IMR-90 (cell line): ENCODE measurements at regions not wholly inside any gene's neighbourhood (a gene's known extent, or its start where the extent isn't known, plus 50 kb on each side); places are given as distances from the start of the nearest gene placed in this dataset.

Source experiments
- ATAC-seq: fragments of 200-7000 bp; cut with Tn5 transposase; 2 replicates; pipeline ENCODE4 v1.9.1; 2020; ENCODE audit warnings: low read depth, mild to moderate bottlenecking, moderate library complexity
- BruUV-seq: library from RNA; stranded (reverse); fragments of 400-500 nt; replicated peaks from 2 replicates; lab custom pipeline; 2021; lab: Mats Ljungman, UMichigan
- CTCF ChIA-PET: fragments of 300-600 bp; formaldehyde crosslinking; extraction: SDS; loops from one replicate; lab custom pipeline; 2021; ENCODE audit warnings: antibody characterized with exemption; lab: Yijun Ruan, JAX
- POLR2A ChIA-PET: fragments of 300-600 bp; sonication (Branson Sonifier 250); formaldehyde crosslinking; loops from one replicate; lab custom pipeline; 2022; ENCODE audit warnings: antibody characterized with exemption; ENCODE audit not compliant: unreplicated experiment; lab: Charles Lee
- DNase-seq: peaks from one replicate; pipeline ENCODE4 v3.0.0; 2013
- H2AFZ ChIP-seq: replicated peaks from 2 replicates; pipeline ENCODE3; 2013; ENCODE audit warnings: low read length, mild to moderate bottlenecking; ENCODE audit not compliant: poor library complexity
- H2AK5ac ChIP-seq: 2 replicates; pipeline ENCODE4 v1.6.1; 2013; ENCODE audit warnings: low read depth, low read length, inconsistent platforms
- H2AK9ac ChIP-seq: replicated peaks from 2 replicates; pipeline ENCODE3; 2013; ENCODE audit warnings: mild to moderate bottlenecking, low read depth, low read length, moderate library complexity; ENCODE audit not compliant: poor library complexity
- H2BK120ac ChIP-seq: 2 replicates; pipeline ENCODE4 v1.6.1; 2013; ENCODE audit warnings: low read depth, low read length, inconsistent platforms
- H2BK15ac ChIP-seq: 3 replicates; pipeline ENCODE4 v1.6.1; 2013; ENCODE audit warnings: low read depth, low read length, inconsistent platforms
- H2BK20ac ChIP-seq: 2 replicates; pipeline ENCODE4 v1.6.1; 2013; ENCODE audit warnings: low read depth, mild to moderate bottlenecking, inconsistent platforms, low read length, moderate library complexity
- H2BK5ac ChIP-seq: 2 replicates; pipeline ENCODE4 v1.6.1; 2013; ENCODE audit warnings: mild to moderate bottlenecking, low read depth, low read length, inconsistent platforms; ENCODE audit not compliant: poor library complexity, severe bottlenecking
- H3K14ac ChIP-seq: replicated peaks from 2 replicates; pipeline ENCODE4 v1.6.1; 2013; ENCODE audit warnings: low read depth, low read length, inconsistent platforms
- H3K18ac ChIP-seq: 2 replicates; pipeline ENCODE4 v1.6.1; 2013; ENCODE audit warnings: low read depth, low read length, control low read depth
- H3K23ac ChIP-seq: 2 replicates; pipeline ENCODE4 v1.6.1; 2013; ENCODE audit warnings: low read depth, low read length, inconsistent platforms
- H3K27ac ChIP-seq: 2 replicates; pipeline ENCODE4 v1.5.1; 2013; ENCODE audit warnings: mild to moderate bottlenecking, control low read depth, low read length; ENCODE audit not compliant: insufficient read depth
- H3K27me3 ChIP-seq: 2 replicates; pipeline ENCODE4 v1.6.1; 2013; ENCODE audit warnings: low read length; ENCODE audit not compliant: control insufficient read depth, insufficient read depth
- H3K36me3 ChIP-seq: 2 replicates; pipeline ENCODE4 v1.6.1; 2013; ENCODE audit warnings: low read length, mixed read lengths; ENCODE audit not compliant: control insufficient read depth, insufficient read depth
- H3K4ac ChIP-seq: 2 replicates; pipeline ENCODE4 v1.6.1; 2013; ENCODE audit warnings: low read depth, low read length, inconsistent platforms
- H3K4me1 ChIP-seq: 2 replicates; pipeline ENCODE4 v1.6.1; 2013; ENCODE audit warnings: low read length, mixed read lengths; ENCODE audit not compliant: control insufficient read depth, insufficient read depth
- H3K4me2 ChIP-seq: 2 replicates; pipeline ENCODE4 v1.6.1; 2013; ENCODE audit warnings: low read depth, mild to moderate bottlenecking, control low read depth, low read length, moderate library complexity
- H3K4me3 ChIP-seq: 2 replicates; pipeline ENCODE4 v1.5.1; 2013; ENCODE audit warnings: low read depth, mild to moderate bottlenecking, control low read depth, low read length, moderate library complexity; ENCODE audit not compliant: insufficient read depth
- H3K56ac ChIP-seq: 2 replicates; pipeline ENCODE4 v1.6.1; 2013; ENCODE audit warnings: low read length, inconsistent platforms; ENCODE audit not compliant: insufficient read depth; ENCODE audit errors: extremely low read depth
- H3K79me1 ChIP-seq, 2 experiments: 2 replicates each; pipeline ENCODE4 v1.6.1; 2013; ENCODE audit warnings: low read length in 2 of 2, inconsistent platforms in 1 of 2, low read depth in 1 of 2
- H3K9ac ChIP-seq: 2 replicates; pipeline ENCODE4 v1.6.1; 2013; ENCODE audit warnings: low read depth, low read length, control low read depth
- H3K9me1 ChIP-seq: 2 replicates; pipeline ENCODE4 v1.6.1; 2013; ENCODE audit warnings: low read length, inconsistent platforms; ENCODE audit not compliant: insufficient read depth
- H3K9me3 ChIP-seq: 2 replicates; pipeline ENCODE4 v1.6.1; 2013; ENCODE audit warnings: low read length; ENCODE audit not compliant: control insufficient read depth, insufficient read depth
- H4K20me1 ChIP-seq: 2 replicates; pipeline ENCODE4 v1.6.1; 2013; ENCODE audit warnings: low read length, inconsistent platforms; ENCODE audit not compliant: insufficient read depth
- H4K5ac ChIP-seq: 2 replicates; pipeline ENCODE4 v1.6.1; 2013; ENCODE audit warnings: mild to moderate bottlenecking, low read depth, low read length, control low read depth
- H4K8ac ChIP-seq, 2 experiments: 2 replicates each; pipeline ENCODE4 v1.6.1; 2013; ENCODE audit warnings: low read depth in 2 of 2, low read length in 2 of 2, control low read depth in 1 of 2, inconsistent platforms in 1 of 2
- H4K91ac ChIP-seq: 2 replicates; pipeline ENCODE4 v1.6.1; 2013; ENCODE audit warnings: low read depth, low read length, inconsistent platforms; ENCODE audit not compliant: insufficient read depth
- BHLHE40 ChIP-seq: fragments of 150-350 bp; IDR thresholded peaks from 2 replicates; pipeline ENCODE4 v1.6.1; 2016; ENCODE audit warnings: mild to moderate bottlenecking, low read depth, low read length
- CEBPB ChIP-seq: IDR thresholded peaks from 2 replicates; pipeline ENCODE4 v1.6.1; 2012; ENCODE audit warnings: low read depth, low read length, improper control_type of control experiment
- CHD1 ChIP-seq: IDR thresholded peaks from 2 replicates; pipeline ENCODE4 v1.6.1; 2012; ENCODE audit warnings: low read depth, low read length, improper control_type of control experiment
- CTCF ChIP-seq: conservative IDR thresholded peaks from 2 replicates; pipeline ENCODE4 v1.5.1; 2012; ENCODE audit warnings: mild to moderate bottlenecking, low read depth, low read length, improper control_type of control experiment
- ELK1 ChIP-seq: fragments of 150-350 bp; IDR thresholded peaks from 2 replicates; pipeline ENCODE4 v1.6.1; 2016; ENCODE audit warnings: low read depth, mild to moderate bottlenecking, low read length, moderate library complexity, borderline replicate concordance
- FOS ChIP-seq: fragments of 150-350 bp; IDR thresholded peaks from 2 replicates; pipeline ENCODE4 v1.6.1; 2016; ENCODE audit warnings: low read depth, low read length
- MAFK ChIP-seq: IDR thresholded peaks from 2 replicates; pipeline ENCODE4 v1.6.1; 2012; ENCODE audit warnings: low read depth, low read length, improper control_type of control experiment
- MAZ ChIP-seq: IDR thresholded peaks from 2 replicates; pipeline ENCODE4 v1.6.1; 2012; ENCODE audit warnings: low read depth, mild to moderate bottlenecking, low read length, improper control_type of control experiment, moderate library complexity, borderline replicate concordance
- MXI1 ChIP-seq: IDR thresholded peaks from 2 replicates; pipeline ENCODE4 v1.6.1; 2012; ENCODE audit warnings: low read depth, mild to moderate bottlenecking, low read length, moderate library complexity, borderline replicate concordance
- NFE2L2 ChIP-seq: fragments of 150-350 bp; IDR thresholded peaks from 2 replicates; pipeline ENCODE4 v1.6.1; 2016; ENCODE audit warnings: low read depth, mild to moderate bottlenecking, low read length
- POLR2A ChIP-seq: IDR thresholded peaks from 2 replicates; pipeline ENCODE4 v1.6.1; 2012; ENCODE audit warnings: mild to moderate bottlenecking, low read depth, low read length
- RAD21 ChIP-seq: IDR thresholded peaks from 2 replicates; pipeline ENCODE4 v1.6.1; 2012; ENCODE audit warnings: low read length, improper control_type of control experiment
- RCOR1 ChIP-seq: IDR thresholded peaks from 2 replicates; pipeline ENCODE4 v1.6.1; 2012; ENCODE audit warnings: mild to moderate bottlenecking, low read length, improper control_type of control experiment; ENCODE audit not compliant: insufficient replicate concordance
- RFX5 ChIP-seq: IDR thresholded peaks from 2 replicates; pipeline ENCODE4 v1.8.0; 2012; ENCODE audit warnings: low read depth, mild to moderate bottlenecking, low read length, moderate library complexity
- SMC3 ChIP-seq: fragments of 150-350 bp; IDR thresholded peaks from 2 replicates; pipeline ENCODE4 v1.6.1; 2016; ENCODE audit warnings: low read depth, mild to moderate bottlenecking, antibody characterized with exemption, low read length, moderate library complexity
- USF2 ChIP-seq: fragments of 150-350 bp; IDR thresholded peaks from 2 replicates; pipeline ENCODE4 v1.6.1; 2017; ENCODE audit warnings: mild to moderate bottlenecking, antibody characterized with exemption, low read length, low read depth
- WGBS, 2 experiments: methylation state at CpG; one replicate each; pipeline versions ENCODE4 v1.1.5 to v1.1.7; 2013; ENCODE audit warnings: missing lambda C conversion rate in 2 of 2; ENCODE audit not compliant: insufficient read length in 1 of 2; ENCODE audit errors: extremely low coverage in 2 of 2; 5-methylcytosine and 5-hydroxymethylcytosine counted together
- dilution Hi-C: fragments of 300-500 bp; cut with HindIII; formaldehyde crosslinking; loops from one replicate; pipeline ENCODE4 v1.14.3; 2018; ENCODE audit warnings: low sequenced_read_pairs; ENCODE audit not compliant: unreplicated experiment
- in situ Hi-C: fragments of 300-500 bp; cut with MboI; formaldehyde crosslinking; loops from 3 replicates; pipeline ENCODE4 v1.14.3; 2019; ENCODE audit warnings: low sequenced_read_pairs, inconsistent platforms, mixed read lengths
- intact Hi-C: fragments of 100-400 bp; cut with micrococcal nuclease; formaldehyde crosslinking; loops from 2 replicates; pipeline ENCODE4 v1.10.0; 2022

- no peak for ATAC-seq
- Histone ChIP-seq H3K23ac (no peak overlapping the region), H2BK120ac (no peak overlapping the region), H2AK9ac (no peak overlapping the region), H3K56ac (no peak overlapping the region), H3K14ac (no peak overlapping the region), H3K18ac (no peak overlapping the region), H3K4me2 (no peak overlapping the region), H2BK5ac (no peak overlapping the region), H3K36me3 (no peaks in the 10 kb centered on the region), H4K20me1 (no peaks in the 10 kb centered on the region), H3K4ac (no peak overlapping the region), H3K9ac (no peak overlapping the region), H3K4me1 (no peaks in the 10 kb centered on the region), H3K79me1 (no peaks in the 10 kb centered on the region), H3K9me3 (no peaks in the 10 kb centered on the region), H2AFZ (no peak overlapping the region), H2AK5ac (no peak overlapping the region), H4K8ac (no peak overlapping the region), H3K4me3 (no peak overlapping the region), H3K27me3 (peaks cover 27% of the 10 kb centered on the region), H4K5ac (no peak overlapping the region), H2BK15ac (no peak overlapping the region), H3K9me1 (no peaks in the 10 kb centered on the region), H4K91ac (no peak overlapping the region), H3K27ac (no peak overlapping the region), H2BK20ac (no peak overlapping the region)
- TF ChIP-seq NFE2L2 = no peak
- TF ChIP-seq BHLHE40 = no peak
- TF ChIP-seq RCOR1 = no peak
- TF ChIP-seq USF2 = no peak
- no peak for TF ChIP-seq POLR2A
- no peak for TF ChIP-seq SMC3
- TF ChIP-seq MAZ = no peak
- TF ChIP-seq ELK1 = no peak
- TF ChIP-seq MXI1 = no peak
- no peak for TF ChIP-seq MAFK
- no peak for TF ChIP-seq RAD21
- no peak for TF ChIP-seq RFX5
- TF ChIP-seq CHD1 = no peak
- TF ChIP-seq FOS = no peak
- TF ChIP-seq CTCF = no peak
- no peak for TF ChIP-seq CEBPB
- WGBS, 2 experiments = 80% methylated on average over 2 of the region's 5 CpGs; no CpG with 5 or more reads in 1 of the 2 experiments
- POLR2A ChIA-PET = no interaction called here
- no TSS peak for BruUV-seq
- intact Hi-C loops (loop anchor here (10.0 kb wide), 2 partner anchors 181 to 241 kb away; no protein-coding TSS in a partner anchor), dilution Hi-C loops (loop anchor here (25.0 kb wide), 1 partner anchor 569 kb away; no protein-coding TSS in a partner anchor), in situ Hi-C loops (loop anchor here (5.0 kb wide), 2 partner anchors 419 to 559 kb away; no protein-coding TSS in a partner anchor)
- no peak for DNase-seq
- CTCF ChIA-PET = interaction anchor here (0.6 kb wide), 1 partner anchor 74 kb away, joined by 3 read pairs; no protein-coding TSS in a partner anchor
Observed at GRCh38 chr18:59993560-59993959, 93.8 kb downstream of the PMAIP1 start.
